Fibroblast of pulmonary artery (primary cell): ENCODE measurements at regions not wholly inside any gene's neighbourhood (a gene's known extent, or its start where the extent isn't known, plus 50 kb on each side); places are given as distances from the start of the nearest gene placed in this dataset.

Experiments used
- DNase-seq: peaks from one replicate; pipeline ENCODE4 v3.0.0-alpha.2; 2010; ENCODE audit warnings: low read depth
- H3K4me3 ChIP-seq: replicated peaks from 2 replicates; pipeline ENCODE4 v1.5.1; 2011; ENCODE audit warnings: low read depth, mild to moderate bottlenecking, control low read depth, low read length, moderate library complexity
- CTCF ChIP-seq: IDR thresholded peaks from 2 replicates; pipeline ENCODE4 v1.5.1; 2011; ENCODE audit warnings: mild to moderate bottlenecking, control low read depth, low read length, inconsistent platforms; ENCODE audit errors: missing control alignments

- no peak for DNase-seq
- no peak for TF ChIP-seq CTCF
- no peak overlapping the region for H3K4me3 ChIP-seq
Measured at GRCh38 chr13:106879806-106880205, 311.9 kb upstream of the ARGLU1 start.

GRCh38 chr13:106874323-106874722 is 306.4 kb upstream of the ARGLU1 start:
- no peak for TF ChIP-seq CTCF
- DNase-seq = peak; percentile 55
- no peak overlapping the region for H3K4me3 ChIP-seq

- no peak overlapping the region for H3K4me3 ChIP-seq
- no peak for TF ChIP-seq CTCF
- DNase-seq = no peak
Measured at GRCh38 chr13:106873810-106874209, 305.9 kb upstream of the ARGLU1 start.

DNA sequence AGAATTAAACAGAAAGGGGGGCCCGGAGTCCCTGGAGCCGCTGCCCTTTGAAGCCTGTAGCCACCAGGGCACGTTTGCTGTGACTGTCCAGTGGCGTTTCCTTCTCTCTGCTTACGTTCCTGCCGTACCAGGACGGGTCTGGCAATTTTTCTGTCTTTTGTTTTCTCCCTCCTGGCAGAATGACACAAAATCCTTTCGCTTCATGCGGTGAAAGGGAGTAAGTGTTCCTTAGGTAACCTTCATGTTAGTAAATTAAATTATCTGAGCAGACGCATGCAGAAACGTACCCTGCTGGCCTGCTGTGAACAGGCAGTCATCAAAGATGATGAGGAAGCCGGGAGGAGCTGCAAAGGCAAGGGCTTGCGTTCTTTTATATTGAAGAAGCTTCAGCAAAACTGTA is 299.3 kb upstream of the ARGLU1 start:
- peak overlapping the region; percentile 10 for H3K4me3 ChIP-seq
- peak; percentile 28 for DNase-seq
- TF ChIP-seq CTCF = peak; percentile 1

DNA sequence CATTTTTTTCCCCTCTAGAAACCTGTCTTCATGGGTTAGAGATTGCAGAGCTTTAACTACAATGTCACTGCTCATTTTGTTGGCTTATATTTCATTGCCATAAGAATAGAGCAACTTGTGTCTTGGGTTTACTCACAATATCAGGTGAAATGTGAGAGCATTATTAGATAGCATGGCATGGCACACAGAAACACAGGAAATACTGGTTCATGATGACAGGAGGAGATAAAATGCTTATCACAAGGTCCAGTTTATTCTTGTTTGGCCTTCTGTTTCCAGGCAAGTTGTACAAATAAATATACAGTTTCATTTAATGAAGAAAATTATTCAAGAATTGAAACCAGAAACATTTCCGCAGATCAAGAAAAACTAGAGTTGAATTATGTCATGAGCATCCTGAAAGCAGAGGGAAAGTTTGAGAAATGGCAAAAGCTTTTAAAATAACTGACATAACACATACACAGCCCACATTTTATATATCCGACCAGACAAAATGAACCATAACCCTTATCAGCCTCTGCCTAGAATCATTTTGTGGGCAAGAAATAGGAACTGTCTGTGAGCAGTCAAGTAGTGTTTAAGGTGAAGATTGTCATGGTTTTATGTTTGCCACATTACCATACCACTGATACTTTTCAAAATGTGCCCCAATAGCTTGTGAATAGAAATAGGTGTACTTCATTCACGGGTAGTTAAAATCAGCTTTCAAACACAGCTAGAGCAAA is 297.9 kb upstream of the ARGLU1 start:
- TF ChIP-seq CTCF = no peak
- no peak overlapping the region for H3K4me3 ChIP-seq
- DNase-seq = no peak

GRCh38 chr13:106859533-106859904 is 291.6 kb upstream of the ARGLU1 start:
- no peak for TF ChIP-seq CTCF
- no peak for DNase-seq
- H3K4me3 ChIP-seq = no peak overlapping the region

GRCh38 chr13:106858903-106859532 is 291.1 kb upstream of the ARGLU1 start:
- no peak for TF ChIP-seq CTCF
- DNase-seq = no peak
- no peak overlapping the region for H3K4me3 ChIP-seq
